GM12892 (cell line): ENCODE measurements at regions not wholly inside any gene's neighbourhood (a gene's known extent, or its start where the extent isn't known, plus 50 kb on each side); places are given as distances from the start of the nearest gene placed in this dataset.
"Not testable (repeated sequence)": the region's sequence is repeated elsewhere in the genome, so short reads cannot be mapped to it uniquely, and the experiment has no call there.

ENCODE experiments used
- DNase-seq: peaks from one replicate; pipeline ENCODE4 v3.0.0; 2011; ENCODE audit not compliant: insufficient read length
- FAIRE-seq: peaks from 2 replicates; lab custom pipeline; 2011; peaks lifted over from hg19 to GRCh38; lab: Jason Lieb, UNC
- POLR2A ChIP-seq: IDR thresholded peaks from 2 replicates; pipeline ENCODE4 v1.6.1; 2011; ENCODE audit warnings: low read depth, low read length, control low read depth
- POLR2AphosphoS5 ChIP-seq: IDR thresholded peaks from 2 replicates; pipeline ENCODE4 v1.6.1; 2011; ENCODE audit warnings: low read depth, low read length, control low read depth
- TAF1 ChIP-seq: IDR thresholded peaks from 2 replicates; pipeline ENCODE4 v1.6.1; 2011; ENCODE audit warnings: low read depth, mild to moderate bottlenecking, control low read depth, low read length, borderline replicate concordance

DNA sequence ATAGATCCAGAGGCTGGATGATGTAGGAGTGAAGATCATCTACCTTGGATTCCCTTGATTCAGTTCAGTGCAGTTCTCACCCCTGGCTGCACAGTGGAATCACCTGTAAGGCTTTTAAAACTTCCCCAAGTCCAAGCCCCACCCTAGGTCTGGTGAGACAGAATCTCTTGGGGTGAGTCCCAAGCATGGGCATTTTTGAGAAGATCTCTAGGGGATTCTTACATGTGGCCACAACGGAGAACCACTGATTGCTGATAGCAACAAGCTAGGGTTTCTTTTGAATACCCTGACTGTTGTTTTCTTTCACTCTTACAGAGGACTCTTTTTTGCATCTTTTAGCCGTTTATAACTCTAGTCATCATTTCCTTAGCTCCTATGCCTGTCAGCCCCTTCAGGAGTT is 204.9 kb upstream of the RASGRP1 start:
- no peak for DNase-seq
- TF ChIP-seq POLR2AphosphoS5 = no peak
- no peak for TF ChIP-seq POLR2A
- FAIRE-seq = no peak

GRCh38 chr15:38774076-38774475 is 209.5 kb upstream of the RASGRP1 start:
- DNase-seq, FAIRE-seq: not testable (repeated sequence)

GRCh38 chr15:38781196-38781595 is 216.6 kb upstream of the RASGRP1 start:
- DNase-seq (no peak), FAIRE-seq (no peak)
- TF ChIP-seq TAF1 = no peak
- TF ChIP-seq POLR2AphosphoS5 = no peak
- TF ChIP-seq POLR2A = no peak

- FAIRE-seq (no peak), DNase-seq (no peak)
- TF ChIP-seq POLR2A (no peak), TAF1 (no peak), POLR2AphosphoS5 (no peak)
Observed at GRCh38 chr15:38782156-38782555, 217.5 kb upstream of the RASGRP1 start.

DNA sequence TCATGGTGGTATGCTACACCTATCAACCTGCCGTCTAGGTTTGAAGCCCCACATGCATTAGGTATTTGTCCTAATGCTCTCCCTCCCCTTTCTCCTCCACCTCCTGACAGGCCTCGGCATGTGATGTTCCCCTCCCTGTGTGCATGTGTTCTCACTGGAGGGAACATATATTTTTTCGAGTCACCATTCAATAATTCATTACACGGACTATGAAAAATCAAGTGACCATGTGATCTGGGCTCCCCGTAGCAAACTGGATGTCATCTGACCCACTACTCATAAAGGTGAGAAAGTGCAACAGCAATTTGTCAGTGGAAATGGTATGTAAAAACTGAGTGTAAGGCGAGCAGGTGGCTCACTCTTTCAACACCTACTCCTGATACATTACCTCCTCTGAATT is 224.3 kb upstream of the RASGRP1 start:
- TF ChIP-seq POLR2AphosphoS5 = no peak
- TF ChIP-seq POLR2A = no peak
- no peak for TF ChIP-seq TAF1

DNA sequence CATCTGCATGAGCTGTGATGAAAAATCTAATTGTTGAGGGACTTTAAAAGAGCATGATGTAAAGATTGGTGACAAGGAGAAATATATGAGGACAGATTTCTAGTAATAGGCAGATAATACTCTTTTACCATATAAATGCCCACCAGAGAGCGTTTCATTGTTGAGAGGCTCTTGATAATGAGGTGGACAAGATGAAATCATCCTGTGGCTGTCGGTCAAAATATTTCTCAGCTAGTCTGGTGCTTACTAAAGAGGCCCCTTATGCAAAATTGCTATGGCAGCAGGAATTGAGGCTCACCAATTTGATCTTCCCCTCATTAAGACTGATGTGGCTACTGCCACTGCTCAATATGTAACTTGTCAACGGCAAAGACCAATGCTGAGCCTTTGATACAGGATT is 225.0 kb upstream of the RASGRP1 start:
- TF ChIP-seq POLR2A = no peak
- no peak for TF ChIP-seq TAF1
- TF ChIP-seq POLR2AphosphoS5 = no peak
- no peak for DNase-seq
- no peak for FAIRE-seq

More for the DNA sequence above, 224.3 kb upstream of the RASGRP1 start:
- no peak for DNase-seq
- no peak for FAIRE-seq

GRCh38 chr15:38793206-38793810 is 228.7 kb upstream of the RASGRP1 start:
- no peak for FAIRE-seq
- no peak for DNase-seq
- TF ChIP-seq TAF1 (no peak), POLR2A (no peak), POLR2AphosphoS5 (no peak)

GRCh38 chr15:38795471-38796245 is 231.0 kb upstream of the RASGRP1 start:
- FAIRE-seq (no peak), DNase-seq (no peak)
- TF ChIP-seq POLR2A (no peak), POLR2AphosphoS5 (no peak), TAF1 (no peak)

GRCh38 chr15:38796589-38796988 is 232.0 kb upstream of the RASGRP1 start:
- TF ChIP-seq POLR2A = no peak
- no peak for TF ChIP-seq TAF1
- no peak for TF ChIP-seq POLR2AphosphoS5
- DNase-seq (no peak), FAIRE-seq (no peak)

- not testable (repeated sequence) for FAIRE-seq, DNase-seq
Observed at GRCh38 chr15:38797506-38797905, 232.9 kb upstream of the RASGRP1 start.

DNA sequence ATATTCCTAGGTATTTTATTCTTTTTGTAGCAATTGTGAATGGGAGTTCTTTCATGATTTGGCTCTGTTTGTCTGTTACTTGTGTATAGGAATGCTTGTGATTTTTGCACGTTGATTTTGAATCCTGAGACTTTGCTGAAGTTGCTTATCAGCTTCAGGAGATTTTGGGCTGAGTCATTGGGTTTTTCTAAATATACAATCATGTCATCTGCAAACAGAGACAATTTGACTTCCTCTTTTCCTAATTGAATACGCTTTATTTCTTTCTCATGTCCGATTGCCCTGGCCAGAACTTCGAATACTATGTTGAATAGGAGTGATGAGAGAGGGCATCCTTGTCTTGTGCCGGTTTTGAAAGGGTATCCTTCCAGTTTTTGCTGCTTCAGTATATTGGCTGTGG is 234.6 kb upstream of the RASGRP1 start:
- DNase-seq, FAIRE-seq: not testable (repeated sequence)

GRCh38 chr15:38809621-38810020 is 245.0 kb upstream of the RASGRP1 start:
- FAIRE-seq (no peak), DNase-seq (no peak)
- TF ChIP-seq POLR2AphosphoS5 (no peak), POLR2A (no peak), TAF1 (no peak)
